K562 (cell line): ENCODE measurements at regions not wholly inside any gene's neighbourhood (a gene's known extent, or its start where the extent isn't known, plus 50 kb on each side); places are given as distances from the start of the nearest gene placed in this dataset.

ENCODE experiments used
- ATAC-seq: fragments of 200-7000 bp; cut with Tn5 transposase; 3 replicates; pipeline ENCODE4 v1.9.1; 2020; ENCODE audit warnings: moderate library complexity
- BruUV-seq: library from RNA; stranded (reverse); fragments of 400-500 nt; replicated peaks from 2 replicates; lab custom pipeline; 2021; lab: Mats Ljungman, UMichigan
- CTCF ChIA-PET: fragments of 300-600 bp; formaldehyde crosslinking; extraction: SDS; loops from one replicate; lab custom pipeline; 2021; ENCODE audit warnings: low intra/inter-chr PET ratio; lab: Yijun Ruan, JAX
- POLR2A ChIA-PET: fragments of 300-600, 350-650 bp; sonication (Branson Sonifier 250); formaldehyde crosslinking; extraction: SDS; loops from one replicate; lab custom pipeline; 2021; ENCODE audit warnings: antibody characterized with exemption, inconsistent platforms; lab: Yijun Ruan, JAX
- DNase-seq, 4 experiments: peaks; one replicate each; pipeline versions ENCODE4 v3.0.0 to v3.0.0-alpha.2; 2011 to 2018; ENCODE audit warnings: low spot score in 3 of 4, mixed read lengths in 3 of 4; ENCODE audit errors: extremely low read depth in 1 of 4
- FAIRE-seq: peaks from 2 replicates; lab custom pipeline; 2011; peaks lifted over from hg19 to GRCh38; lab: Jason Lieb, UNC
- H2AFZ ChIP-seq: 2 replicates; pipeline ENCODE4 v1.6.0; 2011; ENCODE audit warnings: low read depth, low read length, control low read depth, inconsistent platforms
- H3K27ac ChIP-seq: fragments of 200-600 bp; 3 replicates; pipeline ENCODE4 v1.8.0; 2011; ENCODE audit warnings: low read depth, mild to moderate bottlenecking, control low read depth, inconsistent platforms, low read length, moderate library complexity, mixed read lengths; ENCODE audit errors: extremely low read depth
- H3K27me3 ChIP-seq, 2 experiments: fragments of 300-600 bp in 1 of 2; 2 replicates in 1 of 2; 3 replicates in 1 of 2; pipeline versions ENCODE4 v1.6.0 to v1.8.0; 2011; ENCODE audit warnings: inconsistent platforms in 2 of 2, low read length in 2 of 2, mild to moderate bottlenecking in 1 of 2, mixed read lengths in 1 of 2, moderate library complexity in 1 of 2; ENCODE audit not compliant: control insufficient read depth in 2 of 2, insufficient read depth in 2 of 2
- H3K36me3 ChIP-seq: fragments of 300-600 bp; 3 replicates; pipeline ENCODE4 v1.8.0; 2011; ENCODE audit warnings: mild to moderate bottlenecking, low read length, inconsistent platforms; ENCODE audit not compliant: control insufficient read depth, insufficient read depth
- H3K4me1 ChIP-seq, 2 experiments: fragments of 200-600 bp in 1 of 2; replicated peaks in 1 of 2; 2 replicates in 1 of 2; 3 replicates in 1 of 2; pipeline versions ENCODE4 v1.5.1 to v1.8.0; 2011; ENCODE audit warnings: inconsistent platforms in 2 of 2, low read length in 2 of 2, mild to moderate bottlenecking in 1 of 2, mixed read lengths in 1 of 2, moderate library complexity in 1 of 2; ENCODE audit not compliant: control insufficient read depth in 2 of 2, insufficient read depth in 2 of 2
- H3K4me2 ChIP-seq: 2 replicates; pipeline ENCODE4 v1.6.1; 2011; ENCODE audit warnings: low read length, control low read depth, inconsistent platforms, mixed read lengths; ENCODE audit not compliant: insufficient read depth
- H3K4me3 ChIP-seq: fragments of 200-600 bp; sonication (generic), shearing (Covaris generic); 2 replicates; pipeline ENCODE4 v1.5.1; 2016; ENCODE audit warnings: control low read depth, inconsistent platforms
- H3K79me2 ChIP-seq: fragments of 200-600 bp; 3 replicates; pipeline ENCODE4 v1.8.0; 2011; ENCODE audit warnings: low read length, inconsistent platforms; ENCODE audit not compliant: control insufficient read depth, insufficient read depth
- H3K9ac ChIP-seq, 2 experiments: 2 replicates each; pipeline versions ENCODE4 v1.6.0 to v1.6.1; 2011; ENCODE audit warnings: low read depth in 2 of 2, low read length in 2 of 2, control low read depth in 1 of 2, inconsistent platforms in 1 of 2, mild to moderate bottlenecking in 1 of 2, mixed read lengths in 1 of 2; ENCODE audit not compliant: insufficient read depth in 1 of 2
- H3K9me1 ChIP-seq: one replicate; pipeline ENCODE4 v1.6.0; 2011; ENCODE audit warnings: inconsistent platforms, mild to moderate bottlenecking, low read length, moderate library complexity; ENCODE audit not compliant: control insufficient read depth, insufficient read depth
- H3K9me3 ChIP-seq: replicated peaks from 2 replicates; pipeline ENCODE4 v1.5.1; 2011; ENCODE audit warnings: low read depth, low read length, inconsistent platforms; ENCODE audit not compliant: control insufficient read depth, insufficient read depth
- H4K20me1 ChIP-seq: replicated peaks from 2 replicates; pipeline ENCODE4 v1.6.1; 2011; ENCODE audit warnings: low read length, inconsistent platforms, mixed read lengths; ENCODE audit not compliant: control insufficient read depth, insufficient read depth
- BRD9 ChIP-seq: fragments of 450-650 bp; IDR thresholded peaks from 2 replicates; pipeline ENCODE4 v1.6.1; 2018; ENCODE audit warnings: low read depth; ENCODE audit not compliant: partially characterized antibody
- PTTG1 ChIP-seq: fragments of 450-650 bp; IDR thresholded peaks from 2 replicates; pipeline ENCODE4 v1.6.1; 2016; ENCODE audit warnings: low read depth, mild to moderate bottlenecking, missing genetic modification characterization, missing compliant biosample characterization
- TRIM24 ChIP-seq, 2 experiments: fragments of 450-650 bp; IDR thresholded peaks; 2 replicates each; pipeline ENCODE4 v1.6.1; 2016
- ZKSCAN8 ChIP-seq: fragments of 200-800 bp; sonication (Bioruptor generic); IDR thresholded peaks from 2 replicates; pipeline ENCODE4 v1.6.1; 2016; ENCODE audit warnings: missing genetic modification characterization, missing compliant biosample characterization
- ZNF77 ChIP-seq: fragments of 250-450 bp; sonication (Bioruptor Pico); IDR thresholded peaks from 2 replicates; pipeline ENCODE4 v1.5.0; 2020
- WGBS: fragments of 100-300 bp; shearing (Covaris generic); methylation state at CpG from one replicate; pipeline ENCODE4 v1.1.6; 2016; ENCODE audit warnings: low coverage, mixed read lengths; ENCODE audit not compliant: insufficient coverage; ENCODE audit errors: missing lambda C conversion rate; 5-methylcytosine and 5-hydroxymethylcytosine counted together
- in situ Hi-C: fragments of 300-500 bp; cut with MboI; formaldehyde crosslinking; loops from 4 replicates; pipeline ENCODE4 v1.15.0; 2018; ENCODE audit warnings: inconsistent platforms, mixed read lengths
- intact Hi-C: fragments of 100-400 bp; cut with micrococcal nuclease; formaldehyde crosslinking; loops from 2 replicates; pipeline ENCODE4 v1.14.2; 2022
- TF ChIP-seq, protein P1 (sequence below): fragments of 450-650 bp; IDR thresholded peaks from 2 replicates; pipeline ENCODE4 v1.6.1; 2018; ENCODE audit warnings: mild to moderate bottlenecking, low read depth; ENCODE audit not compliant: partially characterized antibody

DNA sequence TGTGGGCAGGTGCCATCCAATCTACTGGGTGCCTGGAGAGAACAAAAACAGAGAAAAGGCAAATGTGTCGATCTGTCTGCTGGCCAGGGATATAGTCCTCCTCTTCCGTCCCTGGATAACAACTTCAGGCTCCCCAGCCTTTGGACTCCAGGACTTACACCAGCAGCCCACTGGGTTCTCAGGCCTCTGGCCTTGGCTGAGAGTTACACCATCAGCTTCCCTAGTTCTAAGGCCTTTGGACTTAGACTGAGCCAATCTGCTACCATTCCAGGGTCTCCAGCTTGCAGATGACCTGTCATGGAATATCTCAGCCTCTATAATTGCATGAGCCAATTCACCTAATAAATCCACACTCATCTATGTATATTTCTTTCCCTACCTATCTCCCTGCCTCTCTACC, 460.9 kb upstream of the ADAMTS9 start:
- CTCF ChIA-PET, result no interaction called here
- Histone ChIP-seq H3K4me1 (no peaks in the 10 kb centered on the region), H3K4me2 (no peak overlapping the region), H4K20me1 (no peaks in the 10 kb centered on the region), H3K79me2 (no peaks in the 10 kb centered on the region), H2AFZ (no peak overlapping the region), H3K27me3 (no peaks in the 10 kb centered on the region; a peak in 1 of 5 replicates), H3K4me3 (no peak overlapping the region), H3K9ac (no peak overlapping the region), H3K9me3 (no peaks in the 10 kb centered on the region), H3K36me3 (no peaks in the 10 kb centered on the region), H3K27ac (no peak overlapping the region), H3K9me1 (no peaks in the 10 kb centered on the region)
- no peak for DNase-seq
- POLR2A ChIA-PET, result no interaction called here
- ATAC-seq, result no peak
- TF ChIP-seq, protein P1, sequence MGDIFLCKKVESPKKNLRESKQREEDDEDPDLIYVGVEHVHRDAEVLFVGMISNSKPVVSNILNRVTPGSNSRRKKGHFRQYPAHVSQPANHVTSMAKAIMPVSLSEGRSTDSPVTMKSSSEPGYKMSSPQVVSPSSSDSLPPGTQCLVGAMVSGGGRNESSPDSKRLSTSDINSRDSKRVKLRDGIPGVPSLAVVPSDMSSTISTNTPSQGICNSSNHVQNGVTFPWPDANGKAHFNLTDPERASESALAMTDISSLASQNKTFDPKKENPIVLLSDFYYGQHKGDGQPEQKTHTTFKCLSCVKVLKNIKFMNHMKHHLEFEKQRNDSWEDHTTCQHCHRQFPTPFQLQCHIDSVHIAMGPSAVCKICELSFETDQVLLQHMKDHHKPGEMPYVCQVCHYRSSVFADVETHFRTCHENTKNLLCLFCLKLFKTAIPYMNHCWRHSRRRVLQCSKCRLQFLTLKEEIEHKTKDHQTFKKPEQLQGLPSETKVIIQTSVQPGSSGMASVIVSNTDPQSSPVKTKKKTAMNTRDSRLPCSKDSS, result no peak
- WGBS, result 20% methylated on average over 2 of the region's 2 CpGs
- no peak for FAIRE-seq
- in situ Hi-C loops (no loop called here), intact Hi-C loops (no loop called here)
- no TSS peak for BruUV-seq

DNA sequence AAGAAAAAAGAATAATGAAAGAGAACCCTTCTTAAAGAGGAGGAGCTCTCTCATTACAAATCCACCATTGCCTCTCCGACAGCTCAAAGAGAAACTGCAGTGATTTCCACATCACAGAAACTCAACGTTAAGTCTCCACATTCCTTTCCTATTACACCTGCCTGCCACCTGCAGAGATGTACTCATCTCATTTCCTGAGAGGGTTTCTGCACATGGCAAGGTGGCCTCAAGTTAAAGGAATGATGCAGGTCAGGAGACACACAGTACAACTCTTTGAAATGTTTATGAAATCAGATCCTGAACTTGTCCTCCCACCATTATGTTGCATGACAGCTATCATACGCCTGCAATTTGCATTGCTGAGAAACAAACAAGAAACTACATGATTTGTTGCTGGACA, 458.4 kb upstream of the ADAMTS9 start:
- H3K27me3 ChIP-seq, result no peaks in the 10 kb centered on the region; a peak in 1 of 5 replicates
- TF ChIP-seq PTTG1 (tag) (no peak), ZKSCAN8 (CRISPR knock-in tag) (no peak), ZNF77 (CRISPR knock-in tag) (no peak), TRIM24 (IDR thresholded peaks at IDR 0.05) (no peak), BRD9 (no peak)
- H3K36me3 ChIP-seq, result no peaks in the 10 kb centered on the region
- ChIA-PET POLR2A (no interaction called here), CTCF (no interaction called here)
- H3K4me1 ChIP-seq, result no peaks in the 10 kb centered on the region
- H3K27ac ChIP-seq, result no peak overlapping the region
- no peak for ATAC-seq
- DNase-seq, result no peak
- in situ Hi-C loops, result no loop called here
- FAIRE-seq, result no peak
- H4K20me1 ChIP-seq, result no peaks in the 10 kb centered on the region
- H3K9ac ChIP-seq, result no peak overlapping the region
- no peaks in the 10 kb centered on the region for H3K79me2 ChIP-seq
- no peak overlapping the region for H2AFZ ChIP-seq
- no peaks in the 10 kb centered on the region for H3K9me1 ChIP-seq
- BruUV-seq, result no TSS peak
- intact Hi-C loops, result no loop called here
- H3K9me3 ChIP-seq, result no peaks in the 10 kb centered on the region
- WGBS, result 3% methylated on average over 3 of the region's 3 CpGs
- H3K4me2 ChIP-seq, result no peak overlapping the region
- H3K4me3 ChIP-seq, result no peak overlapping the region
